Fibroblast of skin of left quadriceps (primary cell): ENCODE measurements at regions not wholly inside any gene's neighbourhood (a gene's known extent, or its start where the extent isn't known, plus 50 kb on each side); places are given as distances from the start of the nearest gene placed in this dataset.
A peak's percentile ranks its signal among the peaks of the same experiment; 100 is the strongest.

Source experiments
- DNase-seq, 2 experiments: peaks; one replicate each; pipeline ENCODE4 v3.0.0-alpha.2; 2013; ENCODE audit warnings: low read depth in 2 of 2

GRCh38 chr4:108400309-108400708 is 220.1 kb upstream of the RPL34 start:
- DNase-seq, result no peak

- DNase-seq, result no peak
These were observed 220.6 kb upstream of the RPL34 start for GRCh38 chr4:108399610-108400265.

GRCh38 chr4:108398836-108399235 is 221.5 kb upstream of the RPL34 start:
- DNase-seq, result no peak

- DNase-seq, result no peak
These were observed 222.1 kb upstream of the RPL34 start for GRCh38 chr4:108398316-108398715.

GRCh38 chr4:108397850-108398249 is 222.5 kb upstream of the RPL34 start:
- DNase-seq, result no peak

- no peak for DNase-seq
These were observed 223.4 kb upstream of the RPL34 start for GRCh38 chr4:108396900-108397497.

- DNase-seq, result no peak
These were observed 224.6 kb upstream of the RPL34 start for GRCh38 chr4:108395786-108396185.

GRCh38 chr4:108393890-108394472 is 225.2 kb upstream of the LEF1 start:
- no peak for DNase-seq

GRCh38 chr4:108391701-108392455 is 223.1 kb upstream of the LEF1 start:
- DNase-seq, result peak in 1 of 2 experiments; percentile 4

GRCh38 chr4:108385076-108385475 is 216.3 kb upstream of the LEF1 start:
- no peak for DNase-seq

- no peak for DNase-seq
These were observed 215.8 kb upstream of the LEF1 start for GRCh38 chr4:108384544-108384943.

GRCh38 chr4:108383157-108383556 is 214.4 kb upstream of the LEF1 start:
- no peak for DNase-seq

- DNase-seq, result no peak
These were observed 214.0 kb upstream of the LEF1 start for GRCh38 chr4:108382751-108383150.

GRCh38 chr4:108378164-108378563 is 209.4 kb upstream of the LEF1 start:
- DNase-seq, result no peak

GRCh38 chr4:108377021-108377420 is 208.3 kb upstream of the LEF1 start:
- DNase-seq, result no peak

GRCh38 chr4:108375434-108375833 is 206.7 kb upstream of the LEF1 start:
- DNase-seq, result no peak

GRCh38 chr4:108372681-108373080 is 203.9 kb upstream of the LEF1 start:
- DNase-seq, result no peak

GRCh38 chr4:108371282-108371681 is 202.6 kb upstream of the LEF1 start:
- no peak for DNase-seq

- no peak for DNase-seq
These were observed 201.8 kb upstream of the LEF1 start for GRCh38 chr4:108370291-108371141.

GRCh38 chr4:108369035-108369655 is 200.4 kb upstream of the LEF1 start:
- DNase-seq, result no peak

- DNase-seq, result no peak
These were observed 199.0 kb upstream of the LEF1 start for GRCh38 chr4:108367751-108368150.
